ENCODE measurements at regions not wholly inside any gene's neighbourhood (a gene's known extent, or its start where the extent isn't known, plus 50 kb on each side); places are given as distances from the start of the nearest gene placed in this dataset.

- DNase-seq: no peak
- H3K36me3 ChIP-seq: no peaks in the 10 kb centered on the region
- H3K27me3 ChIP-seq: no peaks in the 10 kb centered on the region
- H3K9me3 ChIP-seq: no peaks in the 10 kb centered on the region
- no peak for TF ChIP-seq CTCF (IDR thresholded peaks at IDR 0.05; ENCODE audit: low read depth, low read length)
- no peaks in the 10 kb centered on the region for H3K4me1 ChIP-seq
- no peak overlapping the region for H3K4me3 ChIP-seq (ENCODE audit: low read depth, low read length)
Observed at GRCh38 chr2:23158306-23158705, 226.7 kb upstream of the KLHL29 start.

DNA sequence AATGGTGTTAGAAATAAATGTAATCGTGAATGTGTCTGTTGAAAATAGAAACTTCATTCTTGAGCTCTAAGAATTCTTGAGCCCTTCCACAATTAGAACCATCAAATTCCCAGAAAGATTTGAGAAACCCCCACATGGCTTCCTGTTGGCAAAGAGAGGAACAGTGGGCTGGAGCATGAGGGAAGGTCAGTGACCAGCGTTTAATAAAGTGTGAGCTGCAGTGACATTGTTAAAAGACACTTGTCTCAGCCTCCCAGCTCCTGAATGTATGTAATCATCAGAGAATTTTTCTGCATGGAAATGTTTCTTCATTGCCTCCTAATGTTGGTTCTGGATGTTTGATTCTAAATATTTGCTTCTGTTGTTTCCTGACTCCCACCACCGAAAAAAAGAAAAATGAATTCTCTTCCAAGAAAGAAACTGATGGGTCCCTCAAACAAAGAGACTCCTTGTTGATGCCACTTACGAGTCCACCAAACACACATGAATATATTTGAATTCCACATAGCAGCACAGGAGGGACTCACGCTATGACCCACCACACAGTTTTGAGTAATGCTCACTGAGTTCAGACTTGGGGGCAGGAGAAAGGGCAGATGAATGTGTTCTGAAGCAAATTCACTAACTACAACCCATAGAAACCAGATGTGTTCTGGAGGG is 225.1 kb upstream of the KLHL29 start:
- no peak overlapping the region for H3K4me3 ChIP-seq (ENCODE audit: low read depth, low read length)
- no peaks in the 10 kb centered on the region for H3K27me3 ChIP-seq
- no peak for DNase-seq
- H3K4me1 ChIP-seq: no peaks in the 10 kb centered on the region
- no peak for TF ChIP-seq CTCF (IDR thresholded peaks at IDR 0.05; ENCODE audit: low read depth, low read length)
- H3K36me3 ChIP-seq: no peaks in the 10 kb centered on the region
- H3K9me3 ChIP-seq: no peaks in the 10 kb centered on the region

GRCh38 chr2:23164173-23164572 is 220.8 kb upstream of the KLHL29 start:
- no peak for TF ChIP-seq CTCF (IDR thresholded peaks at IDR 0.05; ENCODE audit: low read depth, low read length)
- Histone ChIP-seq H3K27me3 (no peaks in the 10 kb centered on the region), H3K4me1 (no peaks in the 10 kb centered on the region), H3K9me3 (no peaks in the 10 kb centered on the region), H3K4me3 (ENCODE audit: low read depth, low read length) (no peak overlapping the region), H3K36me3 (no peaks in the 10 kb centered on the region)
- DNase-seq: no peak

DNA sequence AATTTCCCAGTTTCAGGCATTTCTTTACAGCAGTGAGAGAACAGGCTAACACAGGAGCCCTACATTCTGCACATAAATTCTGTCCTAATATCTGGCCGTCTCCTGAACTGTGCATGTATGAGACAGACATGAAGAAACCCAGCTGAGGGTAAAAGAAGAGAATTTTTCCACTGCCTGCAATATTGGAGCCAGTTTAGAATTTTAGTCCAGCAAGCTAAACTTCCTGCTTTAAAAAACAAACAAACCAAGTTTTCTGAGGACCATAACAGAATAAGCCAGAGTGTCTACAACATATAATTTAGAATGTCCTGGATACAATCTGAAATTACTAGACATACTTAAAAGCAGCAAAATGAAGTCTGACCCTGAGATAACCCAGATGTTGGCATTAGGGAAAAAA is 215.1 kb upstream of the KLHL29 start:
- H3K36me3 ChIP-seq: no peaks in the 10 kb centered on the region
- no peaks in the 10 kb centered on the region for H3K27me3 ChIP-seq
- H3K4me1 ChIP-seq: no peaks in the 10 kb centered on the region
- TF ChIP-seq CTCF (IDR thresholded peaks at IDR 0.05; ENCODE audit: low read depth, low read length): no peak
- DNase-seq: no peak
- peaks cover 2% of the 10 kb centered on the region; the same call in 1 of the 2 replicates for H3K9me3 ChIP-seq
- no peak overlapping the region for H3K4me3 ChIP-seq (ENCODE audit: low read depth, low read length)

- no peaks in the 10 kb centered on the region for H3K4me1 ChIP-seq
- no peak for TF ChIP-seq CTCF (IDR thresholded peaks at IDR 0.05; ENCODE audit: low read depth, low read length)
- H3K36me3 ChIP-seq: no peaks in the 10 kb centered on the region
- peaks cover 2% of the 10 kb centered on the region; the same call in 1 of the 2 replicates for H3K9me3 ChIP-seq
- no peaks in the 10 kb centered on the region for H3K27me3 ChIP-seq
- no peak for DNase-seq
- H3K4me3 ChIP-seq (ENCODE audit: low read depth, low read length): no peak overlapping the region
Observed at GRCh38 chr2:23171108-23171507, 213.9 kb upstream of the KLHL29 start.

GRCh38 chr2:23178396-23178795 is 206.6 kb upstream of the KLHL29 start:
- no peaks in the 10 kb centered on the region for H3K9me3 ChIP-seq
- no peaks in the 10 kb centered on the region for H3K36me3 ChIP-seq
- no peak overlapping the region for H3K4me3 ChIP-seq (ENCODE audit: low read depth, low read length)
- H3K27me3 ChIP-seq: no peaks in the 10 kb centered on the region
- H3K4me1 ChIP-seq: no peaks in the 10 kb centered on the region
- DNase-seq: no peak
- TF ChIP-seq CTCF (IDR thresholded peaks at IDR 0.05; ENCODE audit: low read depth, low read length): no peak

Measured in BE2C (cell line).